Activated gamma-delta T cell treated with anti-CD3 and anti-CD28 coated beads, Interleukin-2, amount 50 U/mL, for 16 hours (primary cell): ENCODE measurements at regions not wholly inside any gene's neighbourhood (a gene's known extent, or its start where the extent isn't known, plus 50 kb on each side); places are given as distances from the start of the nearest gene placed in this dataset.
"Not testable (repeated sequence)": the region's sequence is repeated elsewhere in the genome, so short reads cannot be mapped to it uniquely, and the experiment has no call there.

Experiments
- DNase-seq: peaks from one replicate; pipeline ENCODE4 v3.0.0-alpha.2; 2020; ENCODE audit warnings: low read depth

DNA sequence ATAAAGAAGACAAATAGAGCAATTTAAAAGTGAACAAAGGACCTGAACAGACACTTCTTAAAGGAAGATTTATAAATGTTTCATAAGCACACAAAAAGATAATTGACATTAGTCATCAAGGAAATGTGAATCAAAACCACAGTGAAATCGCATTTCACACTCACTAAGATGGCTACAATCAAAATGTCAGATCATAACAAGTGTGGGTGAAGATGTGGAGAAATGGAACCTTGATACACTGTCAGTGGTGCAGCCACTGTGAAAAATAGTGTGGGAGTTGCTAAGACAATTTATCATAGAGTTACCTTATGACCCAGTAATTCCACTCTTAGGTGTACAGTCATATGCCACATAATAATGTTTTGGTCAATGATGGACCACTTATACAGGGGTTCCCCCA is 54.5 kb upstream of the HTR4 start:
- no peak for DNase-seq

DNA sequence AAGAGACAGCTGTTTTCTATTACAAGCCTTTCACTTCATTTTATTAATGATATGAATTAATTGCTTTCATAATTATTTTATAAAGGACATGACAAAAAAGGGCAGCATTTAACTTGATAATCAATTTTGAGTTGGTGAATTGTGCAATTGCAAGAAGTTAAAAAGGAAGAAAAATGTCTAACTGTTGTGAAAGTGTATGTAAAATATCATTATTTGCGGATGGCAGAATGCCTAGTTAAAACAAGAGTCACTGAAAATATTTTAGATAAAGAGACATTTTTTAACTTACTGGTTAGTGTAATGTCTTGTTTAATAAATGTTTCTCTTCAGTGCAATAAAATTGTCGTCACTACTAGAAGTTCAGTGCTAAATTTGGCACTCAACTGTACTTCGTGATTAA is 57.6 kb upstream of the HTR4 start:
- no peak for DNase-seq

DNA sequence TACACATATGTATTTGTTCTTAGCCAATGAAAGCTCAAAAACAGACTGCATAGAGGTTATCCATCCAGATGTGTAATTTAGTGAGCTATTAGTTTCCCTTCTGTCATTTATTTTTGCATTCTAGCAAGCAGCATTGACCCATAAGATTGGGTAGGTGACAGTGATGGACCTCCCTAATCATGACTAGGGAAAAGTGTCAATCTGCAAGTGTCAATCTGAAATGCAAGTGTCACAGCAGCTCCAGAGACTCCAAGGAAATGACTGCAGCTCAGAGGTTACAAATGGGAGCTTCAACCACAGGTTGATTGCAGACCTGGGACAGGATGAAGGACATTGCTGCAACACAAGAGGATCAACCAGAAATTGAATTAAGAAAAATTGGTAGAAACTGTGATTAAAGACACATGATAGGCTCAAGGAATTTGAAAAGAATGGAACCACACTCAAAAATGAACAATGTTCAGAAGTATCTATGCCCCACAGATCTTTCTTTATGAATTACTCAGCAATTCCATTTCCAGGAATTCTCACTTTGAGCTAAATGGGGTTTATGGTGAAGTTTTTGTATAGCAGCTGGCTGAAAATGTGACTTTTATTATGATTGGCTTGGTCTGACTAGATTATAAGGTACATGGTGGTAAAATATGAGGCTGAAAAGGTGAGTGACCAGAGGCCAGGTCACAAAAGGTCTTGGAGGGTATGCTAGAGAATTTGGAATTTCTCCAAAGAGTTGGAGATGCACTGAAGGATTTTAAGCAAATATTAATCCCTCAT is 59.6 kb upstream of the HTR4 start:
- no peak for DNase-seq

DNA sequence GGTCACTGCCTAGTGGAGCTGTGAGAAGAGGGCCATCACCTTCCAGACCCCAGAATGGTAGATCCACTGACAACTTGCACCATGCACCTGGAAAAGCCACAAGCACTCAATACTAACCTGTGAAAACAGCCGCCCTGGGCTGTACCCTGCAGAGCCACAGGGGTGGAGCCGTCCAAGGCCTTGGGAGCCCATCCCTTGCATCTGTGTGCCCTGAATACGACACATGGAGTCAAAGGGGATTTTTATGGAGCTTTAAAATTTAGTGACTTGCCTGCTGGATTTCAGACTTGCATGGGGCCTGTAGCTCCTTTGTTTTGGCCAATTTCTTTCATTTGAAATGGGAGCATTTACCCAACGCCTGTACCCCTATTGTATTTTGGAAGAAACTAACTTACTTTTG is 62.4 kb upstream of the HTR4 start:
- DNase-seq, result no peak

DNA sequence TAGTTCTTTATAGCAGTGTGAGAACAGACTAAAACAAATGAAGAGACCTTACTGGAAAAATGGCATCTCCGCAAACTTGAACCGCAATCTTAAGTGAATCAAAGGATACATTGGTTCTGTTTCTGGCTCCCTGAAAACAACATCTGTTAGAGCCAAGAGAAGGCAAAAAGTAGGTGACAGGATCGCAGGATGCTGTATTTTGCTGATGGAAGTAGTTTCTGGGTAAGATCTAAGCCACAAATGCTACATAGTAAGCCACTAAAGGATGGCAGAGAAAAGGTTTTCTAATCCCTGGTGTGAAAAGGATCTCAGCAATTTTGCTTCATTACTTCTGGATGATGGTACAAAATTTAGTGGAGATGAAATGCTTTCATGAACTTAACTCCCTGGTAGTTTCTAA is 63.3 kb upstream of the HTR4 start:
- DNase-seq, result no peak

DNA sequence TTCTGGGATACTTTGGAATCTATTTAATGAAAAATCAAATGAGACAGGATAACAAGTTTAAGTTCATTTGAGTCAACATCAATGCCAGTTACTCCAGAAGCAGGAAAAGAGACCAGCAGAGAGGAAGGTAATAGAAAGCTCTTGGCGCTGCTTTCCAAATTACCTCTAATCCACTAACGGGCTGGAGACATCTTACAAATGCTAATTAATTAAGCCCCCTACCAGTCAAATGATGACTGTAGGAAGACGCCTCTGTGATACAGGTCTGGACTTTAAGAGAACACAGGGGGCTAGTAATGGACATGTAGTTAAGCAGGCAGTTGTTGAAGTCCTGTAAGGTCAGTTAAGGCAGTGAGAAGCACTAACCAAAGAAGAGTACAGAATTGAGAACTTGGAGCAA is 65.3 kb upstream of the HTR4 start:
- DNase-seq, result no peak

DNA sequence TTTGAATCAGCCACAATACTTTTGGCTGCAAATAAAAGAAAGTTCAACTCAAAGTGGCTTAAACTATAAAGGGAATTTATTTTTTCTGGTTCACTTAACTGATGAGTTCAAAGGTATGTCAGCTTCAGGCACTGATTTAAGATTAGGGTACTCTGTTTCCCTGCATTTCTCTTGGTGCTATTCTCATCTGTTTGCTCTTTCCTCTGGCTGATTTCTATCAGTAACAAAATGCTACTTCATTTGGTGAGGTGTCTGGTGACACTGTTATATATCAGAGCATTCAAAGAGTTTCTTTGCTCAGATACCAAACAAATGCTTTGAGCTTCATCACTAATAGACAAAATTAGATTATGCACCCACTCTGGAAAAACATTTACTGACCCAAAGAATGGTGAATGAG is 65.9 kb upstream of the HTR4 start:
- DNase-seq, result no peak

DNA sequence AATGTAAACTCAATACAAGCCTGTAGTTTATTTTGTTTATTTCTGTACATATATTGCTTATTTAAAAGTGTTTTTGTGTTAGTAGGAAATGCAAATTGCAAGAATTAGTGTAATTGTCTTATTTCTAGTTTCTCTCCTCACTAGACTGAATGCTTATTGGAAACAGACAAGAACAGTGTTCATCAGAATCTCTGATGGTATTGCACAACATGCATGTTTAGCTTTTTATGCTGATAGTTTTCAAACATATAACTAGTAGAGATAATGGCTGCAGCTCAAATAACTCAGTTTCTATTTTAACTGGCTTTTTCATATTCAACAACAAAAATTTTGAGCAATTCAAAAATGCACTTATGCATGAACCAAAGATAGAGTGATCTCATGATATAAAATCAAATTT is 68.8 kb upstream of the HTR4 start:
- DNase-seq, result no peak

DNA sequence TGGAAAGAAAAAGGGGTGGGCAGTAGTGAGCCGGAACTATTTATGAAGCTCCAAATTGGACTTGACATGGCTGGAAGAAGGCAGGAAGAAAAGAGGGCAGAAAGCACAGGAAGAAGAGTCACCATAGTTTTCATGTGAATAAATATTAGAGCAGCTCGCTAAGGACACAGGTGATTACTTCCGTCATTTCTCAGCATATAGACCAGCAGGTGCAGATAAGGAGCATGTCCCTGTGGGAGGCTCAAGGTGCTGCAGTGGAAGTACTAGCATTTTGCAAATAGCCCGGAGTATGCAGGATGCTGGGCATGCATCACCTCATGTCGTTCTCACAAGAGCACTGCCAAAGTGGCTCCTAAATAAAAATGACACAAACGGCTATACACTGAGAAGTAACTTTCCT is 71.3 kb upstream of the HTR4 start:
- DNase-seq, result no peak

DNA sequence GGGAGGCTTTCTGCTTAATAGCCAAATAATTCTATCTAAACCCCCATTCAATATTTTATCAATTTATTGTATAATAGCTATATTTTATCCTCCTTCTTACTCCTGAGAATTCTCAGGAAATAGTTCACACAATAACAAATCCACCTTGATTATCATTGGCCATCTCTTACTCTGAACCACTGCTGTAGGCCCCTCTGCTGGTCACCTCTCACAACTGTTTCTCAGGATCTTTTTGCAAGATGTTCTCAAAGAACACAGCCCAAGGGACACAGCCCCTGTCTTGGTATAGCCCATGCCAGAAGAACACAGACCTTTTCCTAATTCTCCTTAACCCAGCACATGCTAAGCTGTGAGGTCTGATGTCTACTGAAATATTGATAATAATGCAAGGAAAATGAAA is 74.9 kb upstream of the HTR4 start:
- no peak for DNase-seq

DNA sequence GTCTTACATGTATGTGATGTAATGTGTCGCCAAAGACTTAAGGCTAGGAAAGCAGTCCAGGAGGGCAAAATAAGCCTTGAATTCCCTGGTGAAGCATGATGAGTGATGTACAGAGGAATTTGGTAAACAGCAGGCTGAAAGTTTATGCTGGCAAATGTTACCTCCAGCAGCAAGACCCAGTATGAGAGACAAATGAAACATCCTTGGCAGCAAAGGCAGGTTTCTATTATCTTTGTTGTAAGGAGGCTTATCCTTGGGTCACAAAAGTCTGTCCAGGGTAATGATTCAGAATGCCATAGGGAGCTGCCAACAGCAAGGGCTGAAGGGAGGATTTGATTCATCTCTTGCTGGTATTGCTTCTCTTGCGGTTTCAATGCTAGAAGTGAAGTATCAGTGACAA is 75.9 kb upstream of the HTR4 start:
- no peak for DNase-seq

DNA sequence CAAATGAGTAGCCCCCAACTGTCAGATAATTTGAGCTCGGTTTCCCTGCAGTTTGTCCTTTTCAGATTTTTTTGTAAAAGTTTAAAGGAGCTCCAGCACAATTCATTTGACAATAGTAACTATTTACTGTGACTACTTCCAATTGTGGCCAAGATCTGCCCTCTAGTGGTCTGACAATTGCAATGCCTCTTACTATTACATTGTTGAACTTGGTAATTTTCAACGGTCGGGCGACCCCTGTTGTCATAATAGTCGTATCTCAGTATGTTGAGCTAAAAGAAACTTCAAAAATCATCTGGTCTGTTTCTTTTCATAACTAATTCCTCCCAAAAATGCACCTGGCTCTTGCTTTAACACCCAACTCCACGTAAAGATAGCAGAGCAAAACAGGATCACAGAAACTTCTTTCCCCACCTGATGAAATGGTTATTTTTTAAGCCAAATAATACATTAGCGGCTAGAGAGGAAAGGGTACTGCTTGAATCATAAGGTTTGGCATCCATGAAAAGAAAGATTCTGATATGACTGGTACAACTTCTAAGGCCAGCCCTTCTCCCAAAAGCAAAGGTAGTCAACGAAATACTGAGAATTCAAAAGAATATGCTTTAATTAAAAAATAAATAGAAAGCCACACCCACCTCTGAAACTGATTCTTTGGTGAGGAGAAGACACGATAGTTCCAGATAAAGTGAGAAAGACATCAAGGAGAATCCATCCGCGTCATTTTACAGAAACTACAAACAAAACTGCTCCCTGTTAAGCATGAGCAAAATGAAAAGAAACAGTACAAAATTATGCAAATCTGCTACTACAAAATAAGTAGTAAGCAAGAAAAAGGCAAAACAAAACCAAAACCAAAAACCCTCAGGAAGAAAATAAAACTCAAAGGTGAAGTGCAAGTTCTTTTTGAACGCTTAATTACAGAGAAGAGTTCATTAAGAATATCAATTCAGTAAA is 76.9 kb upstream of the HTR4 start:
- DNase-seq, result peak; percentile 57

DNA sequence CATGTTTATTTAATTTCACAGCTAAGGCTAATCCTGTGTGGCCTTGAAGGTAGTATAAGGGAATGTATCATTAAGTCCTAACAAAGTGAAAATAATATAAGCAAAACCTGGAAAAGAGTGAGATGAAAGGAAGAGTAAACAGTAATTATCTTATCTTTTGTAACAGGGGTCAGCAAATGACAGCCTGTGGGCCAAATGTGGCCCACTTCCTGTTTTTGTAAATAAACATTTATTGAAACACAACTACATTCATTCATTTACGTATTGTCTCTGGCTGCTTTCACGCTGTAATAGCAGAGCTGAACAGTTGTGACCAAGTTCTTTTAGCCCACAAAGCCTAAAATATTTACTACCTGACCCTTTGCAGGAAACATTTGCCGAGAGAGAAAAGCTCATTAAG is 78.4 kb upstream of the HTR4 start:
- no peak for DNase-seq

DNA sequence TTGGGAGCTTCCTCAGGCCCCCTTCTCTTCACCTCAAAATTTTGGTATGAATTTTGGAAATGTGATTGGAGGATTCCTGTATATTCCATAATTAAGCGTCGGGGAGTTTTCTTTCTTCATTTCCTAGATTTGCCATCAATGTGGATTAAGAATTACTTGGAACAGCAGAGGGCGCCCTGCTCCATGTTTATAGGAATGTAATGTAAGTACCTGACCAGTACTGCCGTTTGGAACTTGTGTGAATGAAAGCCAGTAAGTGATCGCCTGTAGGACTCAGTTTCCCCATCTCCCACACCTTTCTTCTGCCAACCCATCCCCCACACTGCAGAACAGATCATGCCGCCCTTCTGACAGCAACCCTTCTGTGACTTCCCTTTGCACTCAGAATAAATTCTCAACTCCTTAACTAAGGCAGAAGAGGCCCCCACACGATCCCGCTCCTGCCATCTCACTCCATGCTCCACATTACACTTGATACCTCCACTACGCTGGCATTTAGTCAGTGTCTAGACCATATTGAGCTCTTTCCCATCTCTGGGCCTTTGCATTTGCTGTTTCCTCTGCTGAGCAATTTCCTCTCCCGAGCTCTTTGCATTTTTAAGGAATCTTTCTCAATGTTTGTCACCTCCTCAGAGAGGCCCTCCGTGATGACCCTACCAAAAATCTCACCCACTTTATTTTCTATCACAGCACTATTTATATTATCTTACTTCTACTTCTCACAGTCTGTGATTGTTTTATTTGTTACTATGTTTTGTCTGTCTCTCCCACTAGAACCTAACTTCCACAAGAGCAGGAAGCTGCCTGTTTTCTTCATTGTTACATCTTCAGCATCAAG is 79.5 kb upstream of the HTR4 start:
- peak; percentile 68 for DNase-seq

DNA sequence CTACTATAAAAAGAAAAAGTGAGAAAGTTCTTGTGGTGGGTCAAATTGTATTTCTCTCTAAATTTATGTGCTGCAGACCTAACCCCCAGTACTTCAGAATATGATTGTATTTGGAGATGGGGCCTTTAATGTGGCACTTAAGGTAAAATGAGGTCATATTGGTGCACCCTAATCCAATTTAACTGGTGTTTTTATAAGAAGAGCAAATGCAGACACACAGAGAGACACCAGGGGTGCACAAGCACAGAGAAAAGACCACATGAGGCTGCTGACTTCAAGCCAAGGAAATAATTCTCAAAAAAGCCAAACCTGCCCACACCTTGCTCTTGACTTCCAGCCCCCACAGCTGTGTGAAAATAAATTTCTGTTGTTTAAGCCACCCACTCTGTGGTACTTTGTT is 80.2 kb upstream of the HTR4 start:
- DNase-seq, result no peak

DNA sequence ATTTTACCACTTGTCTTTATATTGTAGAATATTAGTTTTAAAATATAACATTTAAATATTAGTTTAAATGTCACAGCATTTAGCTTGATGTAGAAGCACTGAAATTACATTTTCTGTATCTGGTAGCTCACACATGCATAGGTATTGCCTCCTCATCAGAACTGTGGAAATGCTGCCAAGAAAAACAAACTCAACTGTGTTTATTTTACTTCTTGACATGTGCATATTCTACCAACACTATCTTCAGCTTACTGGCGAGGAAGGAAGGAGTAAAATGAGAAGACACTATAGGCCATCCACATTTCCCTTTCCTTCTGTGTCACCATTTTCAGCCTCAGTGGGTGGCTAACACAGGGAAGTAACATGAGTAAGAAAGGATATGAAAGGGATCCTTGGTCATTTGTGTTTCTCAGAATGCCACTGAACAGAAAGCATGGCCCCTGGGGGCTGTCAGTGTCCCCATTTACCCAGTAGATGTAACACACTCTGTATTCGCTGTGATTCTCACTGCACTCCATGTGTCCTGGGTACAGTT is 81.0 kb upstream of the HTR4 start:
- DNase-seq, result no peak

DNA sequence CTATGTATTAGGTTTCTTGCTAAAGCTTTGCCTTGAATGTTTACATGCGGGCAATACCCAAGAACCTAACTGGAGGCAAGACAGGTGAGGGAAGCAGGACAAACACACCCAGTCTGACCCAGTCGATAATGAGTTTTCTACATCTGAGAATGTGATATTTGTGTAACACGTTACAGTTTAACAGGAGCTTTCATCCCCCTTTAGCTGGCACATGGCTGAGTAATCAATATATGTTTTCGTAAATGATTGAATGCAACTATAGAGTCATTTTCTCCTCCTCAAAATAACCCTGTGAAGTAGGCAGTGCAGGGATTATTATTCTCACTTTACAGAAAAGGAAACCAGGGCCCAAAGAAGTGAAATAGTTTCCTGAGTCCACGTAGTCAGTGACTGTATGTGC is 84.7 kb upstream of the HTR4 start:
- no peak for DNase-seq

DNA sequence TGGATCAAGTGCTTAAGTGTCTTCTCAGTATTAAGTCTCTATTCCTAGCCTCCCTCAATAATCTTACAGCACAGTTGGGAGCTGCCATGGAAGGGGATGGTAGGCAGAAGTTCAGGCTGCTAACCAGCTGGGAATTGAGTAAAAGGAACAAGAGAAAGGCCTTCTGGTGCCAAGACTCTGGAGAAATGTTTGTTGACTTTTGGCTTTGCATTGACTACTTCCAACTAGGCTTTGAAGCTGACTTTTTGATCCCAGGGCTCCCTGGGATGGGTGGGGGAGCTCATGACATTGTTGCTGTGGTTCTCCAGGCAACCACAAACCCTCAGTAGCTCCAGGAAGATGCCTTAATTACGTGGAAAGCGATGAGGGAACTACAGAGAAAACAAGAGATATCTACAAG is 85.2 kb upstream of the HTR4 start:
- DNase-seq, result no peak

DNA sequence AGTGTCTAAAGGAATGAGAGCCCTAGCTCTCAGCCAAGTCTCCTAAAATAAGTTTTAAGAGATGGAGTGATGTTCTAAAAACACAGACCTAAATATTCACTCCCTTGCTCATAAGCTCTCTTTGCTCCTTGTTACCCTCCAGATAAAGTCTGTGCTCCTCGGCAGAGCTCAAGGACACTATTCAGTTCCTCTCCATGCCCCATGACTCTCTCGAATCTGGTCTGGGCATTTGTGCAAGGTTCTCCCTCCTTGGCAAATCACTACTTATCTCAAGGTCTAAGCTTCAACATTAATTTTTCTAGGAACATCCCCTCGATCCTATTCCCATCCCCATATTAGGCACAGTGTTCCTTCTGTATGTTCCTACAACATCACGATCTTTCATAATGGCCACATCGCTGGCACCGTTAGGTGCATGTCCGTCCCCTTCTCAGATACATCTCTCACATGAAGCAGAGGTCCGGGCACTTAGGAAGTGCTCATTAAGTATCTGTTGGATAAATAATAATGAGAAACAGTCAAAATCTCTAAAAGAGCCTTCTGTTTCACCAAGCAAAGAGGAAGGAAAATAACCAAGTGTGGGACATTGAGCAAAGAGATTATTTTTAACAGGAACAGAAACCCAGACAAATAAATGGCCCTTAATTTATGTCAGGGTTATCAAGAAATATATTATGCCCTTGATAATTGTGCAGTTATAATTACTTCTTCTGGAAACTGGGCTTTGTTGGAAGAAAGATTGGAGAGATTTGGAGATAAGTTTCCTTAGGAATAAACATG is 85.9 kb upstream of the HTR4 start:
- DNase-seq, result no peak

DNA sequence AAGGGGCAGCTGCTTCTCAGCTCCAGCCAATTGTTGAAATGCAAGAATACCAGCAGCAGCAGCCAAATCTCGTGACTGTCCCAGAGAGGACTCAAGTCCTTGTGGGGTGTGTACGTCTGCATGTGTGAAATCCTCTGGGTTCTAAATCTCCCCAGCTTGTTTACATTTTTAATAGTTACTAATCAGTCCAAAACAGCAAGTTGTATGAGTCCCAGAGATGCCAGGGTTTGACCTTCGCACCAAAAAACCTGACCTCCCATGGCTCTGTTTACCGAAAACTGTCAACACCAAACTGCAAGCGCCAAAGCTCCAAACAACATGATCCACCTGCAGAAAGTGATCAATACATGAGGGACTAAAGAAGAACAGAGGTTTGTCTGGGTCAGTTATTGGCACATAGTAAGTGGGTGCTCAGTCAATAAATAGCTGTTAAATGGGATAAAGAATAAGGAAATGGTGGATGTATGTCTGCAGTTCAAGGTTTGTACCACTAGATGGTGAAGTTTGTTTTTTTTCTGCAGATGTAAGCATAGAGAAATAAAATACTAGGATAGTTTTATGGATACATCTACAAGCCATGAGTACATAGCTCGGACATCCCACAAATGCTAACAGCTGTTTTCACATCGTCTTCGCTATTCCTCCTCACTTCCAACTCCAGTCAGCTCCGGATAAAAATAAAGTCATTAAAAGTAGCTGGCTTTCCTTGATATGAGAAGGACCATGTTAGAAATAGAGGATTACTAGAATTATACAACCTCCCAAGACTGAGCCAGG is 85.3 kb upstream of the ADRB2 start:
- DNase-seq, result no peak

DNA sequence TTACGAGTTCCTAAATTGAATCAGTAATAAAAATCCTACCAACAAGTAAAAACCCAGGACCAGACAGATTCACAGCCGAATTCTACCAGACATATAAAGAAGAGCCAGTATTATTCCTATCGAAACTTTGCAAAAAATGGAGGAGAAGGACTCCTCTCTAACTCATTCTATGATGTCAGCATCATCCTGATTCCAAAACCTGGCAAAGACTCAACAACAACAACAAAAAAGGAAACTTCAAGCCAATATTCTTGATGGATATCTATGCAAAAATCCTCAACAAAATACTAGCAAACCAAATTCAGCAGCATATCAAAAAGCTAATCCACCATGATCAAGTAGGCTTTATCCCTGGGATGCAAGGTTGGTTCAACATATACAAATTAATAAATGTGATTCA is 84.6 kb upstream of the ADRB2 start:
- DNase-seq, result not testable (repeated sequence)
